A549 (cell line): ENCODE measurements at regions not wholly inside any gene's neighbourhood (a gene's known extent, or its start where the extent isn't known, plus 50 kb on each side); places are given as distances from the start of the nearest gene placed in this dataset.

Experiments
- ATAC-seq, 2 experiments: fragments of 200-7000 bp in 1 of 2; fragments of >200 bp in 1 of 2; cut with Nextera tagmentation in 1 of 2; cut with Tn5 transposase in 1 of 2; 3 replicates each; pipeline versions ENCODE4 v1.8.0 to v1.9.1; 2018 to 2020; ENCODE audit warnings: mild to moderate bottlenecking in 1 of 2, moderate library complexity in 1 of 2
- CTCF ChIA-PET: fragments of 300-600 bp; sonication (Branson Sonifier 250); formaldehyde crosslinking; extraction: SDS; loops from one replicate; lab custom pipeline; 2021; ENCODE audit warnings: antibody characterized with exemption, inconsistent platforms; lab: Yijun Ruan, JAX
- POLR2A ChIA-PET: fragments of 350-600 bp; formaldehyde crosslinking; extraction: SDS; loops from one replicate; lab custom pipeline; 2021; ENCODE audit warnings: antibody characterized with exemption, inconsistent platforms; lab: Yijun Ruan, JAX
- DNase-seq, 2 experiments: peaks; one replicate each; pipeline versions ENCODE4 v3.0.0 to v3.0.0-alpha.2; 2011 to 2016; ENCODE audit warnings: low read depth in 1 of 2, low spot score in 1 of 2
- FAIRE-seq: peaks from 2 replicates; lab custom pipeline; 2011; peaks lifted over from hg19 to GRCh38; lab: Jason Lieb, UNC
- H3K27ac ChIP-seq, 2 experiments: fragments of >200 bp; sonication (Bioruptor Twin); formaldehyde crosslinking; 3 replicates each; pipeline ENCODE4 v1.5.1; 2016 to 2017
- H3K4me1 ChIP-seq: fragments of >200 bp; sonication (Bioruptor Twin); formaldehyde crosslinking; 3 replicates; pipeline ENCODE4 v1.6.1; 2016
- H3K4me2 ChIP-seq: fragments of >200 bp; sonication (Bioruptor Twin); formaldehyde crosslinking; 3 replicates; pipeline ENCODE4 v1.6.1; 2016
- H3K4me3 ChIP-seq: fragments of >200 bp; sonication (Bioruptor Twin); formaldehyde crosslinking; 3 replicates; pipeline ENCODE4 v1.5.1; 2016
- H3K9me3 ChIP-seq: fragments of >200 bp; sonication (Bioruptor Twin); formaldehyde crosslinking; 3 replicates; pipeline ENCODE4 v1.6.1; 2016
- CBX8 ChIP-seq: fragments of 200-600 bp; sonication (generic); IDR thresholded peaks from 2 replicates; pipeline ENCODE4 v1.6.1; 2016
- EP300 ChIP-seq, 2 experiments: fragments of >200 bp; sonication (Bioruptor Twin); formaldehyde crosslinking; IDR thresholded peaks; 2 replicates in 1 of 2; 3 replicates in 1 of 2; pipeline ENCODE4 v1.6.1; 2016 to 2017
- ESRRA ChIP-seq: fragments of 150-350 bp; IDR thresholded peaks from 2 replicates; pipeline ENCODE4 v1.6.1; 2014; ENCODE audit warnings: mild to moderate bottlenecking, low read length, borderline replicate concordance
- FOSL2 ChIP-seq, 2 experiments: fragments of 450-650 bp in 1 of 2; fragments of >200 bp in 1 of 2; sonication (Bioruptor Twin) in 1 of 2; formaldehyde crosslinking; IDR thresholded peaks; 2 replicates each; pipeline versions ENCODE4 v1.5.0 to v1.6.1; 2016 to 2020; ENCODE audit warnings: mild to moderate bottlenecking in 1 of 2, moderate library complexity in 1 of 2
- FOXS1 ChIP-seq: fragments of 250-450 bp; sonication (Bioruptor Pico); IDR thresholded peaks from 2 replicates; pipeline ENCODE4 v1.5.0; 2020; ENCODE audit warnings: mild to moderate bottlenecking, moderate library complexity
- HOXA7 ChIP-seq: fragments of 250-450 bp; sonication (Bioruptor Pico); IDR thresholded peaks from 2 replicates; pipeline ENCODE4 v1.5.0; 2020; ENCODE audit warnings: mild to moderate bottlenecking, moderate library complexity
- HOXB13 ChIP-seq: fragments of 250-450 bp; sonication (Bioruptor Pico); IDR thresholded peaks from 2 replicates; pipeline ENCODE4 v1.5.0; 2020; ENCODE audit warnings: low read depth, mild to moderate bottlenecking, moderate library complexity
- JUN ChIP-seq, 2 experiments: fragments of >200 bp; sonication (Bioruptor Twin); formaldehyde crosslinking; IDR thresholded peaks; 2 replicates in 1 of 2; 3 replicates in 1 of 2; pipeline ENCODE4 v1.6.1; 2016 to 2017
- JUNB ChIP-seq: fragments of >200 bp; sonication (Bioruptor Twin); formaldehyde crosslinking; IDR thresholded peaks from 2 replicates; pipeline ENCODE4 v1.6.1; 2016
- KDM1A ChIP-seq: fragments of 200-600 bp; sonication (generic); IDR thresholded peaks from 2 replicates; pipeline ENCODE4 v1.6.1; 2016; ENCODE audit warnings: low read depth, mild to moderate bottlenecking
- KDM5A ChIP-seq: fragments of 200-600 bp; sonication (generic); IDR thresholded peaks from 2 replicates; pipeline ENCODE4 v1.6.1; 2016; ENCODE audit warnings: antibody characterized with exemption, mild to moderate bottlenecking
- MAFK ChIP-seq: fragments of 450-650 bp; IDR thresholded peaks from 2 replicates; pipeline ENCODE4 v1.6.1; 2014; ENCODE audit not compliant: partially characterized antibody
- NFE2L2 ChIP-seq: fragments of 150-350 bp; conservative IDR thresholded peaks from 2 replicates; pipeline ENCODE4 v1.6.1; 2014; ENCODE audit warnings: low read length
- POLR2AphosphoS2 ChIP-seq: conservative IDR thresholded peaks from 2 replicates; pipeline ENCODE4 v1.6.1; 2012; ENCODE audit warnings: low read length, improper control_type of control experiment, inconsistent platforms
- RARB ChIP-seq: fragments of 250-450 bp; sonication (Bioruptor Pico); IDR thresholded peaks from 2 replicates; pipeline ENCODE4 v1.8.0; 2021; ENCODE audit warnings: mild to moderate bottlenecking, moderate library complexity
- RCOR1 ChIP-seq: fragments of 150-350 bp; IDR thresholded peaks from 2 replicates; pipeline ENCODE4 v1.6.1; 2014; ENCODE audit warnings: antibody characterized with exemption, low read length, low read depth
- RFX5 ChIP-seq: fragments of 450-650 bp; IDR thresholded peaks from 2 replicates; pipeline ENCODE4 v1.7.1; 2014; ENCODE audit warnings: antibody characterized with exemption, mild to moderate bottlenecking, moderate library complexity
- TFCP2L1 ChIP-seq: fragments of 250-450 bp; sonication (Bioruptor Pico); IDR thresholded peaks from 2 replicates; pipeline ENCODE4 v1.5.0; 2021; ENCODE audit warnings: mild to moderate bottlenecking
- ZC3H11A ChIP-seq: fragments of 450-650 bp; IDR thresholded peaks from 2 replicates; pipeline ENCODE4 v1.6.1; 2014; ENCODE audit warnings: antibody characterized with exemption, mild to moderate bottlenecking
- ZFP36 ChIP-seq: fragments of 450-650 bp; IDR thresholded peaks from 2 replicates; pipeline ENCODE4 v1.6.1; 2014; ENCODE audit warnings: borderline replicate concordance; ENCODE audit not compliant: partially characterized antibody
- ZNF302 ChIP-seq: fragments of 250-450 bp; sonication (Bioruptor Pico); IDR thresholded peaks from 2 replicates; pipeline ENCODE4 v1.9.0; 2021; ENCODE audit warnings: inconsistent platforms, mild to moderate bottlenecking, moderate library complexity
- WGBS: methylation state at CpG from one replicate; pipeline ENCODE4 v1.1.6; 2017; ENCODE audit errors: missing lambda C conversion rate; 5-methylcytosine and 5-hydroxymethylcytosine counted together
- TF ChIP-seq, protein P1 (sequence below): IDR thresholded peaks from 2 replicates; pipeline ENCODE4 v1.6.1; 2012
- TF ChIP-seq, protein P2 (sequence below): fragments of >200 bp; sonication (Bioruptor Twin); formaldehyde crosslinking; IDR thresholded peaks from 3 replicates; pipeline ENCODE4 v1.6.1; 2016
- TF ChIP-seq, protein P3 (sequence below): IDR thresholded peaks from 2 replicates; pipeline ENCODE4 v1.6.1; 2012
- TF ChIP-seq, protein P4 (sequence below): fragments of 200-600 bp; sonication (generic); IDR thresholded peaks from 2 replicates; pipeline ENCODE4 v1.6.1; 2016; ENCODE audit warnings: antibody characterized with exemption, mild to moderate bottlenecking, moderate library complexity

DNA sequence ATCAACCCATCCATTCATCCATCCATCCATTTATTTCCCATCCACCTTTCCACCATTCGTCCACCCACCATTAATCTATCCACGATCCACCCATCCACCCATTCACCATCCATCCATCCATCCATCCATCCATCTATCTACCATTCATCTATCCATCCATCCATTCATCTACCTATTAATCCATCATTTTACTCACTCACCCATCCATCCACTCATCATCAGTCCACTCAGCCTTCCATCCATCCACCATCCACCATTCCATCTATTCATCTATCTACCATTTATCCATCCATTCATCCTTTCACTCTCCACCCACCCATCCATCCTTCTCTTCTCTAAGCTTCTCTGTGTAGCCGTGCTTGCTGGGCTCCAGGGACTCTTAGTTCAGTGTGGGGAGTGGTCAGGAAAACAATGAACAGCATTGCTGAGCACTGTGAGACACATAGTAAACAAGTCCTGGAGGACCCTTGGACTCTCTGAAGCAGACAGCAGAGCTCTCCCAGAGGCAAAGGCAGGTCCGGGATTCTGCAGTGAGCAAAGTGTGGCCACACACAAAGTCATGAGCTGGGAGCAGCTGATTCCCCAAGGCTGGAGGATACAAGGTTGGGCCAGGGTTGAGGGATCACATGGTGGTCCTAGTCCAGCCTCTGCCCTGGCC lies 642.2 kb downstream of the BRD1 start:
- DNase-seq, result no peak
- TF ChIP-seq CBX8 (no peak), NFE2L2 (no peak), RCOR1 (no peak), FOXS1 (no peak), FOSL2 (IDR thresholded peaks at IDR 0.05) (no peak), FOSL2 (CRISPR knock-in tag; IDR thresholded peaks at IDR 0.05) (no peak), EP300 (IDR thresholded peaks at IDR 0.05) (no peak), TFCP2L1 (no peak), RARB (CRISPR knock-in tag) (no peak), KDM5A (no peak), JUNB (no peak), KDM1A (no peak), ZFP36 (no peak)
- TF ChIP-seq, protein P1, sequence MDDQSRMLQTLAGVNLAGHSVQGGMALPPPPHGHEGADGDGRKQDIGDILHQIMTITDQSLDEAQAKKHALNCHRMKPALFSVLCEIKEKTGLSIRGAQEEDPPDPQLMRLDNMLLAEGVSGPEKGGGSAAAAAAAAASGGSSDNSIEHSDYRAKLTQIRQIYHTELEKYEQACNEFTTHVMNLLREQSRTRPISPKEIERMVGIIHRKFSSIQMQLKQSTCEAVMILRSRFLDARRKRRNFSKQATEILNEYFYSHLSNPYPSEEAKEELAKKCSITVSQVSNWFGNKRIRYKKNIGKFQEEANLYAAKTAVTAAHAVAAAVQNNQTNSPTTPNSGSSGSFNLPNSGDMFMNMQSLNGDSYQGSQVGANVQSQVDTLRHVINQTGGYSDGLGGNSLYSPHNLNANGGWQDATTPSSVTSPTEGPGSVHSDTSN, result no peak
- H3K4me3 ChIP-seq, result no peak overlapping the region
- H3K27ac ChIP-seq, result no peak overlapping the region
- no peak for ATAC-seq
- H3K4me1 ChIP-seq, result no peaks in the 10 kb centered on the region
- 2% methylated on average over 4 of the region's 4 CpGs for WGBS
- ChIA-PET POLR2A (no interaction called here), CTCF (no interaction called here)
- H3K4me2 ChIP-seq, result no peak overlapping the region
- FAIRE-seq, result no peak
- H3K9me3 ChIP-seq, result peaks cover 3% of the 10 kb centered on the region; the same call in 1 of the 3 replicates

DNA sequence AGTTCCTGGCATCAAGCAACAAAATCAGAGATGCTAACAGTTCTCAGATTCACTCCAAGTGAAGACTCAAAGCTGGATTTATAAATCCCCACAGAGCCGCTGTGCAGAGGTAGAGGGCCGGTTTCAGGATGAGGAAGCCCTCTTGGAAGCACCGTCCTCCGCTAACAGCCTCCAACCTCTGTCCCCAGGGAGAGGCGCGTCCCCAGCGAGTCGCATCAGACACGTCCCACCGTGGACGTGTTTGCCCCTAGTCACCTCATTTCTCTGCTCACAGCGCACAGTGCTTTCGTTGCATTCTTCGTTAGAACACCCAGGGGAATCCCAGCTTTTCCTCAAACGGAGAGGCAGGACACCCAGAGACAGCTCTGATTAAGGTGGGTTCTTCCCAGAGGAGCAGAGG lies 642.9 kb downstream of the BRD1 start:
- TF ChIP-seq RFX5 (no peak), CBX8 (no peak), FOSL2 (IDR thresholded peaks at IDR 0.05) (no peak), FOSL2 (CRISPR knock-in tag; IDR thresholded peaks at IDR 0.05) (no peak), HOXA7 (CRISPR knock-in tag) (no peak), TFCP2L1 (no peak), POLR2AphosphoS2 (no peak), ESRRA (no peak), KDM1A (no peak), MAFK (no peak), HOXB13 (CRISPR knock-in tag) (no peak), ZNF302 (no peak), JUN (IDR thresholded peaks at IDR 0.05) (no peak), ZC3H11A (no peak)
- TF ChIP-seq, protein P2, sequence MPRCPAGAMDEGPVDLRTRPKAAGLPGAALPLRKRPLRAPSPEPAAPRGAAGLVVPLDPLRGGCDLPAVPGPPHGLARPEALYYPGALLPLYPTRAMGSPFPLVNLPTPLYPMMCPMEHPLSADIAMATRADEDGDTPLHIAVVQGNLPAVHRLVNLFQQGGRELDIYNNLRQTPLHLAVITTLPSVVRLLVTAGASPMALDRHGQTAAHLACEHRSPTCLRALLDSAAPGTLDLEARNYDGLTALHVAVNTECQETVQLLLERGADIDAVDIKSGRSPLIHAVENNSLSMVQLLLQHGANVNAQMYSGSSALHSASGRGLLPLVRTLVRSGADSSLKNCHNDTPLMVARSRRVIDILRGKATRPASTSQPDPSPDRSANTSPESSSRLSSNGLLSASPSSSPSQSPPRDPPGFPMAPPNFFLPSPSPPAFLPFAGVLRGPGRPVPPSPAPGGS, result no peak
- TF ChIP-seq, protein P3, sequence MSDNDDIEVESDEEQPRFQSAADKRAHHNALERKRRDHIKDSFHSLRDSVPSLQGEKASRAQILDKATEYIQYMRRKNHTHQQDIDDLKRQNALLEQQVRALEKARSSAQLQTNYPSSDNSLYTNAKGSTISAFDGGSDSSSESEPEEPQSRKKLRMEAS, result no peak
- TF ChIP-seq, protein P4, sequence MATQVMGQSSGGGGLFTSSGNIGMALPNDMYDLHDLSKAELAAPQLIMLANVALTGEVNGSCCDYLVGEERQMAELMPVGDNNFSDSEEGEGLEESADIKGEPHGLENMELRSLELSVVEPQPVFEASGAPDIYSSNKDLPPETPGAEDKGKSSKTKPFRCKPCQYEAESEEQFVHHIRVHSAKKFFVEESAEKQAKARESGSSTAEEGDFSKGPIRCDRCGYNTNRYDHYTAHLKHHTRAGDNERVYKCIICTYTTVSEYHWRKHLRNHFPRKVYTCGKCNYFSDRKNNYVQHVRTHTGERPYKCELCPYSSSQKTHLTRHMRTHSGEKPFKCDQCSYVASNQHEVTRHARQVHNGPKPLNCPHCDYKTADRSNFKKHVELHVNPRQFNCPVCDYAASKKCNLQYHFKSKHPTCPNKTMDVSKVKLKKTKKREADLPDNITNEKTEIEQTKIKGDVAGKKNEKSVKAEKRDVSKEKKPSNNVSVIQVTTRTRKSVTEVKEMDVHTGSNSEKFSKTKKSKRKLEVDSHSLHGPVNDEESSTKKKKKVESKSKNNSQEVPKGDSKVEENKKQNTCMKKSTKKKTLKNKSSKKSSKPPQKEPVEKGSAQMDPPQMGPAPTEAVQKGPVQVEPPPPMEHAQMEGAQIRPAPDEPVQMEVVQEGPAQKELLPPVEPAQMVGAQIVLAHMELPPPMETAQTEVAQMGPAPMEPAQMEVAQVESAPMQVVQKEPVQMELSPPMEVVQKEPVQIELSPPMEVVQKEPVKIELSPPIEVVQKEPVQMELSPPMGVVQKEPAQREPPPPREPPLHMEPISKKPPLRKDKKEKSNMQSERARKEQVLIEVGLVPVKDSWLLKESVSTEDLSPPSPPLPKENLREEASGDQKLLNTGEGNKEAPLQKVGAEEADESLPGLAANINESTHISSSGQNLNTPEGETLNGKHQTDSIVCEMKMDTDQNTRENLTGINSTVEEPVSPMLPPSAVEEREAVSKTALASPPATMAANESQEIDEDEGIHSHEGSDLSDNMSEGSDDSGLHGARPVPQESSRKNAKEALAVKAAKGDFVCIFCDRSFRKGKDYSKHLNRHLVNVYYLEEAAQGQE, result no peak
- ChIA-PET POLR2A (no interaction called here), CTCF (no interaction called here)
- no peak for ATAC-seq
- Histone ChIP-seq H3K9me3 (peaks cover 3% of the 10 kb centered on the region; the same call in 1 of the 3 replicates), H3K27ac (no peak overlapping the region), H3K4me3 (no peak overlapping the region), H3K4me2 (no peak overlapping the region), H3K4me1 (no peaks in the 10 kb centered on the region)
- no peak for FAIRE-seq
- DNase-seq, result no peak
- WGBS, result 44% methylated on average over 15 of the region's 15 CpGs
